Spinal cord (tissue), 9 donors: ENCODE measurements at regions not wholly inside any gene's neighbourhood (a gene's known extent, or its start where the extent isn't known, plus 50 kb on each side); places are given as distances from the start of the nearest gene placed in this dataset.

Experiments
- DNase-seq, 6 donors: peaks; one replicate each; pipeline versions ENCODE4 v3.0.0 to v3.0.0-alpha.2; 2013 to 2015; ENCODE audit warnings: low spot score in 6 of 6, low read depth in 4 of 6
- H3K27ac ChIP-seq: one replicate; pipeline ENCODE4 v1.5.1; 2013; ENCODE audit warnings: low read depth, low read length, control low read depth
- H3K27me3 ChIP-seq: one replicate; pipeline ENCODE4 v1.6.1; 2013; ENCODE audit warnings: low read length; ENCODE audit not compliant: control insufficient read depth, insufficient read depth
- H3K36me3 ChIP-seq: one replicate; pipeline ENCODE4 v1.6.1; 2013; ENCODE audit warnings: low read length; ENCODE audit not compliant: control insufficient read depth, insufficient read depth
- H3K4me1 ChIP-seq: one replicate; pipeline ENCODE4 v1.6.1; 2013; ENCODE audit warnings: low read length; ENCODE audit not compliant: control insufficient read depth, insufficient read depth
- H3K4me3 ChIP-seq: one replicate; pipeline ENCODE4 v1.5.1; 2013; ENCODE audit warnings: low read depth, low read length, control low read depth
- H3K9me3 ChIP-seq: one replicate; pipeline ENCODE4 v1.6.1; 2013; ENCODE audit warnings: low read length; ENCODE audit not compliant: control insufficient read depth, insufficient read depth
- WGBS: methylation state at CpG from one replicate; pipeline ENCODE4 v1.1.5; 2013; ENCODE audit warnings: missing lambda C conversion rate; ENCODE audit not compliant: insufficient coverage; 5-methylcytosine and 5-hydroxymethylcytosine counted together
- donor health status: healthy.

DNA sequence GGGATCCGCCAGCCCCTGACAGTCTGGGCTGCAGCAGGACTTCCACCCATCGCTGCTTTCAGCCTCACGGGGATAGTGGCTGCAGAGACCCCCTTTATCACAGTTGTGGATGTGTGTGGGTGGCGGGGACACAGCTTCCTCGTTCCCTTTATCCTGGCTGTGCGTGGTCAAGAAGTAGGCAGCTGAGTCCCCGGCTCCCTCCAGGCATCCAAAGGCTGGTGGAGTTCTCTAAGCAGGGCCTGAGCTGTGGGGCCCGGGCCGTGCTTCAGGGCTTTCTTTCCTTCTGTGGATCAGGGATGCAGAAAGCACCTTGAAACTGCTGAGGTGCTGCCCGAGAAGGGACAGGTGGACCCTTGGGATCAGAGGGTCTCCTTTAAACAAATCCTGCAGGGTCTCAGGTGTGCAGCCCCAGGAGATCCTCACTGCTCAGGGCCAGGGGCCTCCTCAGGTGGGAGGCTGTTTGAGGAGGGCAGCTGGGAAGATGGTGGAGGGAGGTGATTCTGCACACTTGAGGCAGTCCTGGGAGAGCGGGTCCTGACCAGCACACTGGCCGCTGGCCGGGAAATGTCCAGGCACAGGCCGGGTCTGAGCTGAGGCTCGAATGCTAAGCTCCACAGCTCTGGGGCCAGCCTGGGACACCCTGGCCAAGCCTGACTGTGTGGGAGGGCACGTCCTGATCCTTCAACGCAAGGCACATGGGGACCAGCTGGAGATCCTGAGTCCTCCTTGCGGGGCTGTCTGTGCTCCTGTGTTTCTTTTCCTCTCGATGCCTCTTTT lies 1024.3 kb downstream of the BRD1 start:
- 76% methylated on average over 19 of the region's 19 CpGs for WGBS
- peaks cover 2% of the 10 kb centered on the region for H3K27me3 ChIP-seq
- no peak for DNase-seq

DNA sequence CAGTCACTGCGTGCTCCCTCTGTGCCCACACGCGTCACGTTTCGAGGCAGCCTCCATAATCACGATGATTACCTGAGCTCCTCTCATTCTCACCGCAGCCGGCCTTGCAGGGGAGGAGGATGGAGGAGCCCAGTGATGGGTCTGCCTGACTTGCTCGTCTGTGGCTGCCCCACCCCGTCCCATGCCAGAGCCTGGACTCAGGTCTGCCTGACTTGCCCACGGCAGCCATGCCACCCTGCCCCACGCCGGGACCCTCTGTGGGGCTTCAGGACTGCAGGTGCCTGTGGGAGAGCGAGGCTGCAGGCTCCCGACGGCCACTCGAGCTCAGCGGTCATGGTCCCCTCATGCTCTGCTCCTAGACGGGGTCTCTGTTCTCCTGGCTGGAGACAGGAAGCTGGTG lies 1025.1 kb downstream of the BRD1 start:
- H3K4me1 ChIP-seq = peaks cover 54% of the 10 kb centered on the region
- H3K27me3 ChIP-seq = peaks cover 4% of the 10 kb centered on the region
- WGBS = 79% methylated on average over 14 of the region's 19 CpGs
- H3K9me3 ChIP-seq = no peaks in the 10 kb centered on the region
- no peak overlapping the region for H3K27ac ChIP-seq
- no peaks in the 10 kb centered on the region for H3K36me3 ChIP-seq
- H3K4me3 ChIP-seq = no peak overlapping the region
- DNase-seq = no peak

More for the DNA sequence above, 1024.3 kb downstream of the BRD1 start:
- H3K4me3 ChIP-seq = no peak overlapping the region
- no peak overlapping the region for H3K27ac ChIP-seq
- peaks cover 57% of the 10 kb centered on the region for H3K4me1 ChIP-seq
- no peaks in the 10 kb centered on the region for H3K36me3 ChIP-seq
- no peaks in the 10 kb centered on the region for H3K9me3 ChIP-seq

DNA sequence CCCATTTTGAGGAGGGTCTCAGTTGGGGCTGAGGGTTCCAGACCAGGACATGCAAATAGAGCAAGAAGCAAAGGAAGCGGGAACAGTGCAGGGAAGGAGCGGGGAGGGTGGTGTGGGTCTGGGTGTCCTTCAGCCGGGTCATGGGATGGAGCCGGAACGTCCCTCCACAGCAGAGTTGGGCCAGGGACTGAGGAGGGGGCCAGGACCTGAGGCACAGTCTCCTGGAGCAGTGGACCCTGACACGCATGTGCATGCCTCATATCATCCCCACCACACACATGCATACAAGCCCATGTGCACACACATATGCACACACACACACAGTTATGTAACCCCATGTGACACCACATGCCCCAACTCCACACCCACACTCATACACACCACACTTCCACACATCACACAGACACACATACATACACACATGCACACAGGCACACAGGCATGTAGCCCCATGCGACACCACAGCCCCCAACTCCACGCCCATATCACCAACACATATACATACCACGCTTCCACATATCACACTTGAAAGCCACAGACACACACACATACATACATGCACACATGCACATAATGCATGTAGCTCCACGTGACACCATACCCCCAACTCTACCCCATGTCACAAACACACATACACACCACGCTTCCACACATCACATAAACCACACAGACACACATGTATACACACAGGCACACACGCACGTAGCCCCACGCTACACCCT lies 1026.6 kb downstream of the BRD1 start:
- H3K4me3 ChIP-seq = no peak overlapping the region
- no peak for DNase-seq
- WGBS = 97% methylated on average over 13 of the region's 14 CpGs
- H3K27ac ChIP-seq = no peak overlapping the region
- peaks cover 4% of the 10 kb centered on the region for H3K27me3 ChIP-seq
- peaks cover 39% of the 10 kb centered on the region for H3K4me1 ChIP-seq
- no peaks in the 10 kb centered on the region for H3K36me3 ChIP-seq
- no peaks in the 10 kb centered on the region for H3K9me3 ChIP-seq

DNA sequence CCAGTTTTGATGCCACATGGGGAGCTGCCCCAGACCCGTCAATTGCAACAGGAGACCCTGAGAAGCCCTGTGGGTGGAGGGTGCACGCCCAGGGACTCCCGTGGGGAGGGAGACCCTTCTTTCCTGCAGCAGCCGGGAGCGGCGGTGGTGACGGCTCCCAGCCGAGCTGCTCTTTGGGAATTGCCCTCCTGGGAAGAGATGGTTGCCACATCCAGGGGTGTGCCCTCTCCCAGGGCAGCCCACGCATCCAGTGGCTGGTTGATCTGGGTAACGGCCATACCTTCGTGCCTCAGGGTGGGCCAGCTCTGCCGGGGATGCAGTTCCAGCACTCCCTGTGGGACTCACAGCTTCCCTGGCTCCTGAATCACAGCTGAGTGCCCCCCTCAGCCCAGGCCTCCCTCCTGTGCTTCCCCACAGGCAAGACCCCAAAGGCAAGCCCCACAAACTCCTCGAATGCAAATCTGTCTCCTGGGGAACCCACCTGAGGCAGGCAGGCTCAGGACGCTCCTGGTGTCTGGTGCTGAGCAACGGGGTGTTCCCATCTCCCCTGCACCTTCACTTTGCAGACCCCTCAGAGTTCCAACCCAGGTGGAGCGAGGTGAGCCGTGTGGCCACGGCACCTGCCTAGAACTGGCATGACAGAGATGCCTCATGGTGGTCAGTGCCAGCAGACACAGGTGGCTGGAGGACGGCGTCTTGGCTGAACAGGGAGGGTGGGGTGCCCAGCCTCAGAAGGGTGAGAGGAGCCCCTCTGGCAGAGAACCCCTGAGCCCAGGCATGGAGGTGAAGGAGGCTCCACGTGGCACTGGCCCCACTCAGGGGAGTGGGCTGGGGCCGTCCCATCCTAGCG lies 1027.4 kb downstream of the BRD1 start:
- no peak overlapping the region for H3K4me3 ChIP-seq
- 93% methylated on average over 23 of the region's 23 CpGs for WGBS
- peaks cover 31% of the 10 kb centered on the region for H3K4me1 ChIP-seq
- H3K36me3 ChIP-seq = no peaks in the 10 kb centered on the region
- H3K27ac ChIP-seq = no peak overlapping the region
- H3K9me3 ChIP-seq = no peaks in the 10 kb centered on the region
- DNase-seq = no peak
- peaks cover 4% of the 10 kb centered on the region for H3K27me3 ChIP-seq

DNA sequence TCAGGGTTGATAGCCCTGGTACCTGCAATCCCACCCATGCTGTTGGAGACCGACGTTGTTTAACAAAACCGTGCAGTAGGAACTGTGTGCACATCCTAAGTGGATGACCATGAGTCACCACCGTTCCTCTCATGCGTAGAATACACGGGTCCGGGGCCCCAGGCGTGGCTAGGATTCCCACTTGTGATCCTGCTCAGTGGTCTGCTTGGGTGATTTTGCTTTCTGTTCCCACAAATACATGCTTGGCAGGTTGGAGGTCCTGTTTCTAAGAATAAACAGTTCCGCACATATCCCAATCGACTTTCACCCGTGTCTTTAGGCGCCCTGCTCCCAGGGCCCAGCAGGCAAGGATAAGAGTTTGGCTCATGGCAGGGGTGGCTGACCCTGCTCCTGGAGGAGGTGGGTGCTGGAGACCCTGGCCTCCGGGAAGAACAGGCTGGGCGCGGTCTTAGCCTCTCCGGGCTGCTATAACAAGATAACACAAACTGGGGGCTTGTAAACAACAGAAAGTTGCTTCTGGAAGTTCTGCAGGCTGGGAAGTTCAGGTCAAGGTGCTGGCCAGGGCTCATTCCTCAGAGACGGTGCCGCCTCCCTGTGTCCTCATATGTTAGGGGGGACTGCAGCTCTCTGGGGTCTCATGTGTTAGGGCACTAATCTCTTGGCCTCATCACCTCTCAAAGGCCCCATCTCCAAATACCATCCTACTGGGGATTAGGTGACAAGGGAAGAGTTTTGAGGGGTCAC lies 1028.3 kb downstream of the BRD1 start:
- WGBS = 95% methylated on average over 16 of the region's 18 CpGs
- peaks cover 22% of the 10 kb centered on the region for H3K4me1 ChIP-seq
- H3K9me3 ChIP-seq = no peaks in the 10 kb centered on the region
- no peak overlapping the region for H3K4me3 ChIP-seq
- H3K36me3 ChIP-seq = no peaks in the 10 kb centered on the region
- DNase-seq = no peak
- peaks cover 4% of the 10 kb centered on the region for H3K27me3 ChIP-seq
- no peak overlapping the region for H3K27ac ChIP-seq

DNA sequence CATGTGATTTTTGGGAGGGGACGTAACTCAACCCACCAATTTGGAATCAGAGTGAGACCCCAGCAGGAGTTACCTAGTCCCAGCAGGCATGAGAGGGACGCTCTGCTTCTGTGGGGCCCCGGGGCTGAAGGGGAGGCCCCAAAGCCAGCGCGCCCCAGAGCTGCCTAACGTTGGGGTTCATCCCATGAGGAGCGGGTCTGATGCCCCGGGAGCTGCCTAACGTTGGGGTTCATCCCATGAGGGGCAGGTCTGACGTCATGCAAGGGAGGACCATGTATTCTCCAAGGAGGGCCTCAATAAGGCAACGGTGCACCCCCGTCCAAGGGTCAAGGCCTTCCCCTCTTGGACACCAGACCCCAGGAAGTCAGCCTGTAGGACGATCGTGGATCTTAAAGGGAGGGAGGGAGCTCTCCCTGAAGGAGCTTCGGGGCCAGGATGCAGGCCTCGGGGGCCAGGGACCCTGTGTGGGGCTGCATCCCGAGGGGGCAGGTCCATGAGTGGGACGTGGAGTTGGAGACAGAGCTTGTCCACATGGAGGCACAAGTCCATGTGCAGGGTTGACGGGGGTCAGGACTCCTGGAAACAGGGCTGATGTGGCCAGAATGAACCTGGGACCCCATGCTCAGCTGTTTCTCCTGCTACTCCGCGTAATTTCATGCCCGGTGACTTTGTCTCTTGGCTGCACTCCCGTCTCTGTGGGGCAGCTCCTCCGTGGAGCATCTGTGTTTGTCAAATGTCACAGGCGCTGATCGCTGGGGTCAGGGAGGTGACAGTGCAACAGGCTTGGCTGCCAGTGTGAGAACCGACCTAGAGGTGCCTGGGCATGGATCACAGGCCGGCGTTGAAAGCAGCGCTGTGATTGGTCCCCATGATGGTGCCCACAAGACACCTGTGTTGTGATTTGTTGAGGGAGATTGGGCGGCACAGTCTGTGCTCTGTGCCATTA lies 1029.1 kb downstream of the BRD1 start:
- Histone ChIP-seq H3K36me3 (no peaks in the 10 kb centered on the region), H3K4me3 (no peak overlapping the region), H3K9me3 (no peaks in the 10 kb centered on the region), H3K4me1 (peaks cover 14% of the 10 kb centered on the region), H3K27ac (no peak overlapping the region), H3K27me3 (peaks cover 4% of the 10 kb centered on the region)
- DNase-seq = no peak
- 92% methylated on average over 29 of the region's 31 CpGs for WGBS

DNA sequence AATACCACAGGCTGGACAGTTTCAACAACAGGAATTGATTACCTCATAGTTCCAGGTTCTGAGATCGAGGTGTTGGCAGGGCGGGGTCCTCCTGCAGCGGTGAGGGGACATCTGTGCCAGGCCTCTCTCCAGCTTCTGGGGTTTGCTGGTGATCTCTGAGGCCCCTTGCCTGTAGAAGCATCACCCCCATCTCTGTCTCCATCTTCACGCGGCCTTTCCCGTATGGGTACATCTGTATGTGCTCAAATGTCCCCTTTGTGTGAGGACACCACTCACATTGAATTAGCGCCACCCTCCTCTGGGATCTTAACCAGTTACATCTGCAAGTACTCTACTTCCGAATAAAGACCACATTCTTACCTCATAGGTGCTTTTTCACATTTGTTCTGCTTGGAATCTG lies 1029.9 kb downstream of the BRD1 start:
- Histone ChIP-seq H3K4me3 (no peak overlapping the region), H3K27ac (no peak overlapping the region), H3K4me1 (peaks cover 6% of the 10 kb centered on the region), H3K27me3 (peaks cover 4% of the 10 kb centered on the region), H3K9me3 (no peaks in the 10 kb centered on the region), H3K36me3 (no peaks in the 10 kb centered on the region)
- DNase-seq = no peak
- 96% methylated on average over 8 of the region's 8 CpGs for WGBS

DNA sequence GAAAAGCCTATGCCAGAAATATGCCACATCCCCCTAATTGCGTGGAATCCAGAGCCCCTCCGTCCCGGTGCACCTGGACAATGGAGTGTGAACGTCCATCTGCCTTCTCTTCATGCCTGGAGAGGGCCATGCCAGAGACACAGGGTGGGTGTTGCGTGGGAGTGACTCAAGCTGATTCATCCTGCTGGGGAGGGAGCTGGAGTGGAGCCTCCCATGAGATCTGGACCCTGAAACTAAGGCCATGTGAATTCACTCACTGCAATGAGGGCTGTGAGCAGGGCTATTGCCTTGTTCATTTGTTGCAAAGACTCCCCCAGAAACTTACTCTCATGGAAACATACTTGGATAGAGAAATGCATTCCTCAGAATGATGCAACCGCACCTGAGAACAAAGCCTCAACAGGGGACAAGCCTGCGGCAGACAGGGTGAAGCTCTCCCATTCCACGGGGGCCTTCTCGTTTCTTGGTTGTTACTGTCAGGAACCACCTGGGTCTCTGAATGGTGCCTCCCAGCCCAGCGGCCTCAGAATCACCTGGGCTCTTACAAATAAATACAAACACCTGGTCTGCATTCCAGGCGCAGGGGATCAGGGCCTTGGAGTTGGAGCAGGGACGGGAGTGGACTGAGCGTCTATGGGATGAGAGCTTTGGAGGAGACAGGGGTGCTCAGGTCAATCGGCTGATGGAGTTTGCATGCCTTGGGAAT lies 1031.2 kb downstream of the BRD1 start:
- H3K27me3 ChIP-seq = peaks cover 4% of the 10 kb centered on the region
- DNase-seq = no peak

More for the DNA sequence above, 1031.2 kb downstream of the BRD1 start:
- 79% methylated on average over 8 of the region's 14 CpGs for WGBS
- no peaks in the 10 kb centered on the region for H3K9me3 ChIP-seq
- H3K4me1 ChIP-seq = no peaks in the 10 kb centered on the region
- H3K4me3 ChIP-seq = no peak overlapping the region
- H3K36me3 ChIP-seq = no peaks in the 10 kb centered on the region
- H3K27ac ChIP-seq = no peak overlapping the region
